Vagina (tissue), 2 donors: ENCODE measurements at regions not wholly inside any gene's neighbourhood (a gene's known extent, or its start where the extent isn't known, plus 50 kb on each side); places are given as distances from the start of the nearest gene placed in this dataset.

ENCODE experiments used
- POLR2A ChIP-seq, 2 donors: fragments of 450-650 bp; IDR thresholded peaks; one replicate each; pipeline ENCODE4 v1.6.1; 2017; ENCODE audit warnings: antibody characterized with exemption in 2 of 2, mild to moderate bottlenecking in 2 of 2, moderate library complexity in 2 of 2
- POLR2AphosphoS5 ChIP-seq, 2 donors: sonication (generic); formaldehyde crosslinking; IDR thresholded peaks; one replicate each; pipeline ENCODE4 v1.9.0; 2017; ENCODE audit warnings: antibody characterized with exemption in 2 of 2, mild to moderate bottlenecking in 2 of 2, low read depth in 1 of 2; ENCODE audit not compliant: insufficient read depth in 1 of 2
- TF ChIP-seq, protein P1 (sequence below), 3 experiments: fragments of 450-650 bp in 2 of 3; fragments of 200-600 bp in 1 of 3; sonication (generic) in 1 of 3; IDR thresholded peaks; one replicate each; pipeline ENCODE4 v1.5.1; 2017 to 2019; ENCODE audit warnings: antibody characterized with exemption in 3 of 3, mild to moderate bottlenecking in 2 of 3, moderate library complexity in 2 of 3

DNA sequence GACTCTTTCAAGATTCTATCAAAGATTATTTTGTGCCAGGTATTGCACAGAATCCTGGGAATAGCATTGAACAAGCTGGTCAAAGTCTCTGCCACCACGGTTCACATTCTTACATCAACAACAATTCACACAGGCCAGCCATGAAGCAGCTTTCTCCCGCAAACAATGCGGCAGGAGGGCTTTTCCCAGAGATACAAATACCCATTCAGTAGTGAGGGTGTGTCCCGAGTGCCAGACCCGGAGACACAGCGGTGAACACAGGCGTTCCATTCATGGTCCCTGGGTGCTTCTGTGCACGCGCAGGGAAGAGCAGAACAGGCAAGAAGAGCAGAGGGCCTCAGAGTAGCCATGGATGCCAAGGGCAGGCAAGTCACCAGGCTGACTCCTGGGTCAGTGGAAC, 83.3 kb upstream of the PDE10A start:
- TF ChIP-seq, protein P1, sequence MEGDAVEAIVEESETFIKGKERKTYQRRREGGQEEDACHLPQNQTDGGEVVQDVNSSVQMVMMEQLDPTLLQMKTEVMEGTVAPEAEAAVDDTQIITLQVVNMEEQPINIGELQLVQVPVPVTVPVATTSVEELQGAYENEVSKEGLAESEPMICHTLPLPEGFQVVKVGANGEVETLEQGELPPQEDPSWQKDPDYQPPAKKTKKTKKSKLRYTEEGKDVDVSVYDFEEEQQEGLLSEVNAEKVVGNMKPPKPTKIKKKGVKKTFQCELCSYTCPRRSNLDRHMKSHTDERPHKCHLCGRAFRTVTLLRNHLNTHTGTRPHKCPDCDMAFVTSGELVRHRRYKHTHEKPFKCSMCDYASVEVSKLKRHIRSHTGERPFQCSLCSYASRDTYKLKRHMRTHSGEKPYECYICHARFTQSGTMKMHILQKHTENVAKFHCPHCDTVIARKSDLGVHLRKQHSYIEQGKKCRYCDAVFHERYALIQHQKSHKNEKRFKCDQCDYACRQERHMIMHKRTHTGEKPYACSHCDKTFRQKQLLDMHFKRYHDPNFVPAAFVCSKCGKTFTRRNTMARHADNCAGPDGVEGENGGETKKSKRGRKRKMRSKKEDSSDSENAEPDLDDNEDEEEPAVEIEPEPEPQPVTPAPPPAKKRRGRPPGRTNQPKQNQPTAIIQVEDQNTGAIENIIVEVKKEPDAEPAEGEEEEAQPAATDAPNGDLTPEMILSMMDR (IDR thresholded peaks at IDR 0.05) = no peak
- TF ChIP-seq POLR2A (IDR thresholded peaks at IDR 0.05) (no peak), POLR2AphosphoS5 (IDR thresholded peaks at IDR 0.05; ENCODE audit: insufficient read depth in 1 of 2, low read depth in 1 of 2) (no peak)
